ENCODE measurements at regions not wholly inside any gene's neighbourhood (a gene's known extent, or its start where the extent isn't known, plus 50 kb on each side); places are given as distances from the start of the nearest gene placed in this dataset.

DNA sequence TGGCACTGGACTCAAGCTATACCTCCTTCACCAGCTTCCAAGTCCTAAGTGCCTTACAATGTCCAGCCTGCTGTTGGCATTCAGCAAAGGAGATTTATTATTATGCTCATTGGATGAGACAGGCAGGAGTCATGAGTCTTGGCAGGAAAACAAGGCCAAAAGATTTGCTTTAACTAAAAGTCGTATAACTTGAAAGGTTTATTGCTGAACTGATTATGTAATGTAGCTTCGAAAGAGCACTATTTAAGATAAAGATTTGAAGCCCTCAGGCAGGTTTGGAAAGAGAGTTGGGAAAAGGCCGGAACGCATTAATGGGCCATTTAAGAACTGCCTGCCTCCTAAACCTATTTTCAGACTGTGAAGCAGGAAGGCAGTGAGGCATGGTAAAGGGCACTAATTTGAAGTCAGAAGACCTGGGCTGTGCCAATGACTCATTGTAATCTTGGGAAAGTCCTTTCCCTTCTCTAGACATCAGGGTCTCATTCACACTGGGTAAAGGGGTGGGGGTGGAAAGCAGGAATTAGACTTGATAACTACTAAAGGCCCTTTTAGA lies 280.5 kb upstream of the EDA2R start:
- intact Hi-C loops (cut with DNase I) = no loop called here
- Histone ChIP-seq H3K27ac (peak overlapping the region in 2 of 5 donors; percentile 27 to 39), H3K4me1 (replicated peaks in 1 of 2) (no peaks in the 10 kb centered on the region), H3K9me3 (replicated peaks in 1 of 3) (no peaks in the 10 kb centered on the region), H3K27me3 (peaks cover 4% of the 10 kb centered on the region), H3K4me3 (no peak overlapping the region), H3K36me3 (replicated peaks in 1 of 2) (no peaks in the 10 kb centered on the region)
- TF ChIP-seq, protein P1, sequence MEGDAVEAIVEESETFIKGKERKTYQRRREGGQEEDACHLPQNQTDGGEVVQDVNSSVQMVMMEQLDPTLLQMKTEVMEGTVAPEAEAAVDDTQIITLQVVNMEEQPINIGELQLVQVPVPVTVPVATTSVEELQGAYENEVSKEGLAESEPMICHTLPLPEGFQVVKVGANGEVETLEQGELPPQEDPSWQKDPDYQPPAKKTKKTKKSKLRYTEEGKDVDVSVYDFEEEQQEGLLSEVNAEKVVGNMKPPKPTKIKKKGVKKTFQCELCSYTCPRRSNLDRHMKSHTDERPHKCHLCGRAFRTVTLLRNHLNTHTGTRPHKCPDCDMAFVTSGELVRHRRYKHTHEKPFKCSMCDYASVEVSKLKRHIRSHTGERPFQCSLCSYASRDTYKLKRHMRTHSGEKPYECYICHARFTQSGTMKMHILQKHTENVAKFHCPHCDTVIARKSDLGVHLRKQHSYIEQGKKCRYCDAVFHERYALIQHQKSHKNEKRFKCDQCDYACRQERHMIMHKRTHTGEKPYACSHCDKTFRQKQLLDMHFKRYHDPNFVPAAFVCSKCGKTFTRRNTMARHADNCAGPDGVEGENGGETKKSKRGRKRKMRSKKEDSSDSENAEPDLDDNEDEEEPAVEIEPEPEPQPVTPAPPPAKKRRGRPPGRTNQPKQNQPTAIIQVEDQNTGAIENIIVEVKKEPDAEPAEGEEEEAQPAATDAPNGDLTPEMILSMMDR (IDR thresholded peaks at IDR 0.05) = no peak
- no peak for TF ChIP-seq POLR2A (IDR thresholded peaks at IDR 0.05)
- WGBS, 4 donors = 23 to 45% (median 33%) methylated on average over 4 of the region's 4 CpGs
- peak in 6 of 7 donors; percentile 13 to 40 (median 28) for DNase-seq

DNA sequence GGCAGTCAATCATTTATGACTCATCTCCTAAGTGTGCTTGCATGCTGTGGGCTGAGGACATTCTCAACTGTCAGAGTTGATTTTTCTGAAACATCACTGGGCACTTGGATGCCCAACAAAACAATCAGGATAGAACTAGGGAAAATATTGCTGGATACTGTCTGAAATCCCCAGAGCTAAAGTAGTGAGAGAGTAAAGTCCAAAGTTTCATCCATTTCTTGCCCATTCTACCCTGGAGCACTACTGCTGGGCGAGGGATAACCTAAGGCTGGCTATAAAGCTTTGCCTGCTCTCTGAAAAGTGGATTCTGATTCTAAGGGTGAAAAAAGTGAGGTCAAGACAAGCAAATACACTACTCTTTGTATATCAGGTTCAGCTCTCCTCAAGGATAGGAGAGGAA lies 279.6 kb upstream of the EDA2R start:
- Histone ChIP-seq H3K36me3 (replicated peaks in 1 of 2) (no peaks in the 10 kb centered on the region), H3K27ac (no peak overlapping the region), H3K4me3 (no peak overlapping the region), H3K27me3 (peaks cover 13% of the 10 kb centered on the region), H3K4me1 (replicated peaks in 1 of 2) (no peaks in the 10 kb centered on the region), H3K9me3 (replicated peaks in 1 of 3) (no peaks in the 10 kb centered on the region)
- no peak for DNase-seq
- 47 to 75% (median 69%) methylated on average over 1 of the region's 1 CpG for WGBS, 4 donors
- TF ChIP-seq, protein P1 (IDR thresholded peaks at IDR 0.05) = no peak
- TF ChIP-seq POLR2A (IDR thresholded peaks at IDR 0.05) = no peak
- intact Hi-C loops (cut with DNase I) = no loop called here

DNA sequence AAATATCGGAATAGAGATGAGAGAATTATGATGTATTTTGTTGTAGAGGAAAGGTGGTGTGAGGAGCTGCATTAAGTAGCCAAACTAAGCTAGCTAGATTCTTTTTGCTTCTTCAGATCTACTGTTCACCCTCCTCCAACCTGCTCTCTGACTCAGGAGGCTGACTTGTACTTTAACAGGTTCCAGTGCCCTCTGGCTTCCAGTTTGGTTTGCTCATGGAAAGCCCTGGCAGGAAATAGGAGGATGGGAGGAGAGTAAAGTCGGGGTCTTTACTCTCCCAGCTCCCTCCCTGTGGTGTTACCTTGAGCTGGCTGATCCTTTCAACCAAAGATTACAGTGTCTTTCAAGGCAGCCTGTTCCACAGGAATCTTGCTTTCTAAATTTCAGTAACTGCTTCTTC lies 277.0 kb upstream of the EDA2R start:
- TF ChIP-seq, protein P1 (IDR thresholded peaks at IDR 0.05) = no peak
- no peak for TF ChIP-seq POLR2A (IDR thresholded peaks at IDR 0.05)
- peak in 2 of 7 donors; percentile 1 to 15 for DNase-seq
- intact Hi-C loops (cut with DNase I) = no loop called here
- Histone ChIP-seq H3K4me3 (no peak overlapping the region), H3K36me3 (replicated peaks in 1 of 2) (no peaks in the 10 kb centered on the region), H3K9me3 (replicated peaks in 1 of 3) (no peaks in the 10 kb centered on the region), H3K27ac (no peak overlapping the region), H3K27me3 (peaks cover 24% of the 10 kb centered on the region), H3K4me1 (replicated peaks in 1 of 2) (no peaks in the 10 kb centered on the region)
- 40 to 69% (median 55%) methylated on average over 2 of the region's 2 CpGs for WGBS, 4 donors

DNA sequence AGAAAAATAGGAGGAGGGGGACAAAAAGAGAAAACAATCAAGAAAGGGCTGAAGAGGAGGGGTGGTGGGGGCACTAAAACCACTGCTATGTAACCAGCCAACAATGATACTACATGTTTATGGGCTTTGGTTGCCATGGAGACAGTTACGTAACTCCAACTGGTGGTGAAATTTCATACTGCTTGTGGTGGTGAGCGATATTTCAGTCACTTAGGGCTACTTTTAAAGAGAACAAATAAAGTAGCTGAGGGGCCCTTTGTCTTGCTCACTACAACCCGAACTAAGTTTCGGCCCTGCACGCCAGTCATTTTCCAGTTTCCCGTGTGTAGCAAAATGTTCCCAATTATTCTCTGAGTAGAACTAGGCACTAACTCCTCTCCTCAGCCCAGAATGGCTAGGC lies 275.2 kb upstream of the EDA2R start:
- Histone ChIP-seq H3K36me3 (replicated peaks in 1 of 2) (no peaks in the 10 kb centered on the region), H3K9me3 (replicated peaks in 1 of 3) (no peaks in the 10 kb centered on the region), H3K27me3 (peaks cover 27% of the 10 kb centered on the region), H3K4me1 (replicated peaks in 1 of 2) (no peaks in the 10 kb centered on the region), H3K27ac (no peak overlapping the region), H3K4me3 (no peak overlapping the region)
- intact Hi-C loops (cut with DNase I) = no loop called here
- 53 to 64% (median 58%) methylated on average over 6 of the region's 6 CpGs for WGBS, 4 donors
- DNase-seq = peak in 2 of 7 donors; percentile 8 to 48
- TF ChIP-seq, protein P1 (IDR thresholded peaks at IDR 0.05) = peak in 1 of 6 experiments; percentile 11
- TF ChIP-seq POLR2A (IDR thresholded peaks at IDR 0.05) = no peak
